ENCODE measurements at regions not wholly inside any gene's neighbourhood (a gene's known extent, or its start where the extent isn't known, plus 50 kb on each side); places are given as distances from the start of the nearest gene placed in this dataset.

GRCh38 chr2:19549821-19550220 is 191.4 kb upstream of the OSR1 start:
- no peak for TF ChIP-seq CTCF (IDR thresholded peaks at IDR 0.05)
- TF ChIP-seq POLR2AphosphoS5 (IDR thresholded peaks at IDR 0.05; ENCODE audit: low read depth, low read length): no peak
